H1 (cell line): ENCODE measurements at regions not wholly inside any gene's neighbourhood (a gene's known extent, or its start where the extent isn't known, plus 50 kb on each side); places are given as distances from the start of the nearest gene placed in this dataset.

ENCODE experiments used
- CTCF ChIA-PET: fragments of 300-600 bp; sonication (Branson Sonifier 250); formaldehyde crosslinking; loops from one replicate; lab custom pipeline; 2021; ENCODE audit not compliant: partially characterized antibody; lab: Charles Lee
- POLR2A ChIA-PET: fragments of 300-600 bp; sonication (Branson Sonifier 250); formaldehyde crosslinking; loops from one replicate; lab custom pipeline; 2021; ENCODE audit warnings: inconsistent platforms; ENCODE audit not compliant: partially characterized antibody; lab: Charles Lee
- DNase-seq, 2 experiments: peaks; one replicate each; pipeline versions ENCODE4 v3.0.0 to v3.0.0-alpha.2; 2010 to 2022; ENCODE audit warnings: low spot score in 2 of 2, low read depth in 1 of 2, mixed read lengths in 1 of 2
- FAIRE-seq: peaks from 2 replicates; lab custom pipeline; 2011; peaks lifted over from hg19 to GRCh38; lab: Jason Lieb, UNC
- H2AFZ ChIP-seq: 2 replicates; pipeline ENCODE4 v1.8.1; 2012; ENCODE audit warnings: low read length, inconsistent platforms
- H2AK5ac ChIP-seq: 2 replicates; pipeline ENCODE4 v1.6.1; 2013; ENCODE audit warnings: low read depth, low read length
- H2BK120ac ChIP-seq: replicated peaks from 2 replicates; pipeline ENCODE3; 2013; ENCODE audit warnings: low read depth, low read length, inconsistent platforms
- H2BK12ac ChIP-seq: 2 replicates; pipeline ENCODE4 v1.6.1; 2013; ENCODE audit warnings: low read depth, low read length
- H2BK15ac ChIP-seq: 2 replicates; pipeline ENCODE4 v1.6.1; 2013; ENCODE audit warnings: low read length
- H2BK20ac ChIP-seq: 2 replicates; pipeline ENCODE4 v1.6.1; 2013; ENCODE audit warnings: low read length
- H2BK5ac ChIP-seq: 2 replicates; pipeline ENCODE4 v1.6.1; 2013; ENCODE audit warnings: low read depth, low read length
- H3K14ac ChIP-seq: 2 replicates; pipeline ENCODE4 v1.6.1; 2013; ENCODE audit warnings: inconsistent platforms; ENCODE audit not compliant: insufficient read length
- H3K18ac ChIP-seq: 2 replicates; pipeline ENCODE4 v1.6.1; 2013; ENCODE audit warnings: low read length; ENCODE audit errors: extremely low read depth
- H3K23ac ChIP-seq: 2 replicates; pipeline ENCODE4 v1.6.1; 2013; ENCODE audit warnings: inconsistent platforms; ENCODE audit not compliant: insufficient read length
- H3K23me2 ChIP-seq: 2 replicates; pipeline ENCODE4 v1.6.1; 2013; ENCODE audit warnings: low read depth, low read length
- H3K27ac ChIP-seq: 2 replicates; pipeline ENCODE4 v1.6.1; 2011; ENCODE audit warnings: low read depth, low read length, inconsistent platforms
- H3K27me3 ChIP-seq, 4 experiments: replicated peaks in 1 of 4; 1 replicate in 1 of 4; 2 replicates in 3 of 4; pipeline versions ENCODE4 v1.6.1 to v1.8.1; 2011 to 2013; ENCODE audit warnings: low read length in 3 of 4, mild to moderate bottlenecking in 3 of 4, inconsistent platforms in 2 of 4, mixed read lengths in 2 of 4, moderate library complexity in 1 of 4; ENCODE audit not compliant: control insufficient read depth in 3 of 4, insufficient read depth in 3 of 4; ENCODE audit errors: extremely low read depth in 1 of 4
- H3K36me3 ChIP-seq, 4 experiments: 2 replicates each; pipeline versions ENCODE4 v1.6.1 to v1.8.1; 2011 to 2013; ENCODE audit warnings: mild to moderate bottlenecking in 4 of 4, low read length in 3 of 4, moderate library complexity in 2 of 4, control low read depth in 1 of 4, inconsistent platforms in 1 of 4; ENCODE audit not compliant: insufficient read depth in 4 of 4, control insufficient read depth in 2 of 4
- H3K4ac ChIP-seq: replicated peaks from 2 replicates; pipeline ENCODE3; 2013; ENCODE audit warnings: low read length, low read depth, mixed read lengths, inconsistent platforms; ENCODE audit not compliant: insufficient read length
- H3K4me1 ChIP-seq, 4 experiments: replicated peaks in 1 of 4; 1 replicate in 1 of 4; 2 replicates in 3 of 4; pipeline versions ENCODE4 v1.6.1 to v1.8.1; 2011 to 2013; ENCODE audit warnings: low read length in 3 of 4, inconsistent platforms in 2 of 4, mixed read lengths in 1 of 4; ENCODE audit not compliant: insufficient read depth in 4 of 4, control insufficient read depth in 3 of 4
- H3K4me2 ChIP-seq, 2 experiments: 2 replicates each; pipeline versions ENCODE4 v1.6.1 to v1.8.1; 2011 to 2013; ENCODE audit warnings: low read depth in 2 of 2, low read length in 2 of 2, control low read depth in 1 of 2, inconsistent platforms in 1 of 2, mild to moderate bottlenecking in 1 of 2; ENCODE audit not compliant: insufficient read depth in 1 of 2
- H3K4me3 ChIP-seq, 4 experiments: fragments of 200-600, 300-600 bp in 1 of 4; sonication (generic), shearing (Covaris generic), sonication (Bioruptor Twin) in 1 of 4; 2 replicates each; pipeline versions ENCODE4 v1.5.1 to v1.8.1; 2011 to 2016; ENCODE audit warnings: low read length in 4 of 4, low read depth in 3 of 4, control low read depth in 2 of 4, inconsistent platforms in 2 of 4, mild to moderate bottlenecking in 2 of 4, mixed read lengths in 1 of 4, moderate library complexity in 1 of 4; ENCODE audit not compliant: insufficient read depth in 2 of 4; ENCODE audit errors: extremely low read depth in 1 of 4
- H3K56ac ChIP-seq: replicated peaks from 2 replicates; pipeline ENCODE3; 2013; ENCODE audit warnings: low read depth, mild to moderate bottlenecking, mixed read lengths, low read length, inconsistent platforms; ENCODE audit not compliant: insufficient read length
- H3K79me1 ChIP-seq: 2 replicates; pipeline ENCODE4 v1.6.1; 2013; ENCODE audit warnings: low read depth, low read length, control low read depth
- H3K79me2 ChIP-seq, 2 experiments: 2 replicates each; pipeline versions ENCODE4 v1.6.1 to v1.8.1; 2012 to 2013; ENCODE audit warnings: low read length in 2 of 2, mild to moderate bottlenecking in 2 of 2, inconsistent platforms in 1 of 2; ENCODE audit not compliant: insufficient read depth in 2 of 2, control insufficient read depth in 1 of 2
- H3K9ac ChIP-seq, 4 experiments: replicated peaks in 1 of 4; 1 replicate in 1 of 4; 2 replicates in 3 of 4; pipeline versions ENCODE4 v1.6.1 to v1.8.1; 2011 to 2013; ENCODE audit warnings: low read depth in 3 of 4, low read length in 3 of 4, control low read depth in 2 of 4, mild to moderate bottlenecking in 2 of 4, moderate library complexity in 2 of 4, inconsistent platforms in 1 of 4; ENCODE audit errors: extremely low read depth in 1 of 4
- H3K9me3 ChIP-seq, 2 experiments: 2 replicates each; pipeline versions ENCODE4 v1.6.1 to v1.8.1; 2012 to 2013; ENCODE audit warnings: mild to moderate bottlenecking in 2 of 2, moderate library complexity in 2 of 2, control low read depth in 1 of 2, inconsistent platforms in 1 of 2, low read depth in 1 of 2, low read length in 1 of 2, mixed read lengths in 1 of 2; ENCODE audit not compliant: insufficient read depth in 2 of 2
- H4K20me1 ChIP-seq, 2 experiments: replicated peaks in 1 of 2; 2 replicates each; pipeline versions ENCODE3 to v1.8.1; 2011 to 2013; ENCODE audit warnings: inconsistent platforms in 2 of 2, low read length in 2 of 2, mild to moderate bottlenecking in 1 of 2; ENCODE audit not compliant: insufficient read depth in 2 of 2, control insufficient read depth in 1 of 2
- H4K5ac ChIP-seq: 2 replicates; pipeline ENCODE4 v1.6.1; 2013; ENCODE audit warnings: low read length, low read depth, mixed read lengths, inconsistent platforms; ENCODE audit not compliant: insufficient read length
- H4K8ac ChIP-seq: 2 replicates; pipeline ENCODE4 v1.8.0; 2013; ENCODE audit warnings: mild to moderate bottlenecking, moderate library complexity, low read length, inconsistent platforms; ENCODE audit not compliant: insufficient read depth; ENCODE audit errors: extremely low read depth
- H4K91ac ChIP-seq: replicated peaks from 2 replicates; pipeline ENCODE3; 2013; ENCODE audit warnings: low read length, mixed read lengths, inconsistent platforms; ENCODE audit not compliant: insufficient read length
- CBX5 ChIP-seq: fragments of 300-800, 300-1000 bp; sonication (generic); IDR thresholded peaks from 2 replicates; pipeline ENCODE4 v1.7.1; 2016; ENCODE audit warnings: antibody characterized with exemption, low read length, low read depth
- CHD2 ChIP-seq: IDR thresholded peaks from 2 replicates; pipeline ENCODE4 v1.6.1; 2012; ENCODE audit warnings: low read length, improper control_type of control experiment
- CTBP2 ChIP-seq: IDR thresholded peaks from 2 replicates; pipeline ENCODE4 v1.7.0; 2011; ENCODE audit warnings: borderline replicate concordance, mild to moderate bottlenecking, moderate library complexity, mixed read lengths, low read length; ENCODE audit not compliant: insufficient read depth, insufficient read length
- E2F6 ChIP-seq: IDR thresholded peaks from 2 replicates; pipeline ENCODE4 v1.6.1; 2012; ENCODE audit warnings: inconsistent platforms
- EP300 ChIP-seq, 2 experiments: IDR thresholded peaks; 1 replicate in 1 of 2; 2 replicates in 1 of 2; pipeline ENCODE4 v1.6.1; 2011 to 2012; ENCODE audit warnings: low read depth in 2 of 2, low read length in 2 of 2, mild to moderate bottlenecking in 2 of 2, borderline replicate concordance in 1 of 2, inconsistent platforms in 1 of 2, moderate library complexity in 1 of 2
- KDM1A ChIP-seq: fragments of 200-600, 300-600 bp; sonication (generic); IDR thresholded peaks from 2 replicates; pipeline ENCODE4 v1.7.1; 2016; ENCODE audit warnings: mild to moderate bottlenecking, low read length, borderline replicate concordance
- MAX ChIP-seq: IDR thresholded peaks from 2 replicates; pipeline ENCODE4 v1.6.1; 2012; ENCODE audit warnings: inconsistent platforms
- SAP30 ChIP-seq: fragments of 300-600 bp; sonication (generic); IDR thresholded peaks from 2 replicates; pipeline ENCODE4 v1.7.1; 2012; ENCODE audit warnings: low read length, moderate library complexity, mild to moderate bottlenecking, inconsistent platforms; ENCODE audit not compliant: insufficient read depth, insufficient replicate concordance
- SIRT6 ChIP-seq: IDR thresholded peaks from one replicate; pipeline ENCODE4 v1.7.1; 2012; ENCODE audit warnings: low read length, inconsistent platforms
- SUZ12 ChIP-seq: fragments of 200-600 bp; sonication (generic); IDR thresholded peaks from 2 replicates; pipeline ENCODE4 v1.6.1; 2012; ENCODE audit warnings: mild to moderate bottlenecking, inconsistent platforms, low read length, moderate library complexity, mixed read lengths
- TCF12 ChIP-seq: IDR thresholded peaks from 2 replicates; pipeline ENCODE4 v1.6.1; 2011; ENCODE audit warnings: low read depth, mild to moderate bottlenecking, low read length
- WGBS, 2 experiments: shearing (Covaris generic) in 1 of 2; methylation state at CpG; one replicate each; pipeline versions ENCODE4 v1.1.6 to v1.1.7; 2013 to 2015; ENCODE audit warnings: low lambda C conversion rate in 2 of 2, mixed read lengths in 2 of 2, inconsistent platforms in 1 of 2, low coverage in 1 of 2, missing lambda C conversion rate in 1 of 2; ENCODE audit not compliant: insufficient replicate concordance in 2 of 2, insufficient coverage in 1 of 2, insufficient read length in 1 of 2; ENCODE audit errors: extremely low coverage in 1 of 2, missing lambda C conversion rate in 1 of 2; 5-methylcytosine and 5-hydroxymethylcytosine counted together

GRCh38 chr4:108331905-108332632 lies 163.3 kb upstream of the LEF1 start:
- Histone ChIP-seq H4K91ac (no peak overlapping the region), H3K27me3 (no peaks in the 10 kb centered on the region), H2AK5ac (no peak overlapping the region), H2BK20ac (no peak overlapping the region), H4K20me1 (no peaks in the 10 kb centered on the region), H2BK15ac (no peak overlapping the region), H3K4me2 (no peak overlapping the region), H3K27ac (no peak overlapping the region), H3K23ac (no peak overlapping the region), H3K9ac (peak overlapping the region in 1 of 4 experiments; percentile 32; a peak in 1 of 7 replicates), H3K18ac (no peak overlapping the region), H3K14ac (no peak overlapping the region), H3K79me1 (no peaks in the 10 kb centered on the region), H4K5ac (no peak overlapping the region), H2BK5ac (no peak overlapping the region), H3K9me3 (no peaks in the 10 kb centered on the region), H3K79me2 (no peaks in the 10 kb centered on the region)
- FAIRE-seq: no peak
- DNase-seq: no peak
- no peak for TF ChIP-seq SAP30
- no peak for TF ChIP-seq SUZ12
- TF ChIP-seq CBX5: no peak
- no peak for TF ChIP-seq E2F6
- TF ChIP-seq KDM1A: no peak
- no peak for TF ChIP-seq EP300 (IDR thresholded peaks at IDR 0.05; ENCODE audit: borderline replicate concordance in 1 of 2, low read depth in 2 of 2, low read length in 2 of 2)
- no peak for TF ChIP-seq MAX
- TF ChIP-seq CTBP2: no peak
- no peak for TF ChIP-seq CHD2
- no peak for TF ChIP-seq TCF12
- no peak for TF ChIP-seq SIRT6
- TF ChIP-seq, all 59 proteins: peak for 0
- ChIA-PET POLR2A (no interaction called here), CTCF (interaction anchor here (0.6 kb wide), 1 partner anchor 951 kb away, joined by 4 read pairs; no protein-coding TSS in a partner anchor)
- no peak overlapping the region for H3K4ac ChIP-seq
- 72% methylated on average over 5 of the region's 5 CpGs; no CpG with 5 or more reads in 1 of the 2 experiments for WGBS, 2 experiments
- H3K36me3 ChIP-seq: no peaks in the 10 kb centered on the region
- H3K56ac ChIP-seq: no peak overlapping the region
- H2AFZ ChIP-seq: 0 out of 2 replicates have a peak overlapping the region, but pooled peaks have one; percentile 26
- H3K4me3 ChIP-seq: no peak overlapping the region
- peaks cover 0 to 5% (median 1%) of the 10 kb centered on the region in 4 experiments; a peak in 3 of 7 replicates for H3K4me1 ChIP-seq
- no peak overlapping the region for H2BK12ac ChIP-seq
- H4K8ac ChIP-seq: no peak overlapping the region
- H3K23me2 ChIP-seq: no peaks in the 10 kb centered on the region
- no peak overlapping the region for H2BK120ac ChIP-seq
